GM12865 (cell line): ENCODE measurements at regions not wholly inside any gene's neighbourhood (a gene's known extent, or its start where the extent isn't known, plus 50 kb on each side); places are given as distances from the start of the nearest gene placed in this dataset.

Experiments
- DNase-seq: peaks from one replicate; pipeline ENCODE4 v3.0.0; 2010; ENCODE audit warnings: low read depth
- H3K4me3 ChIP-seq: 2 replicates; pipeline ENCODE4 v1.5.1; 2011; ENCODE audit warnings: mild to moderate bottlenecking, low read depth, low read length, control low read depth
- CTCF ChIP-seq: IDR thresholded peaks from 2 replicates; pipeline ENCODE4 v1.5.1; 2011; ENCODE audit warnings: low read length, control low read depth, low read depth, inconsistent platforms; ENCODE audit not compliant: insufficient read depth; ENCODE audit errors: missing control alignments

- no peak for TF ChIP-seq CTCF
- no peak overlapping the region for H3K4me3 ChIP-seq
- no peak for DNase-seq
These were observed 160.9 kb upstream of the PMEPA1 start for GRCh38 chr20:57870597-57871236.

- no peak for DNase-seq
- no peak for TF ChIP-seq CTCF
These were observed 160.1 kb upstream of the PMEPA1 start for GRCh38 chr20:57869951-57870315.

GRCh38 chr20:57869291-57869950, 159.6 kb upstream of the PMEPA1 start:
- TF ChIP-seq CTCF, result no peak
- H3K4me3 ChIP-seq, result no peak overlapping the region
- no peak for DNase-seq

More at GRCh38 chr20:57869951-57870315, 160.1 kb upstream of the PMEPA1 start:
- no peak overlapping the region for H3K4me3 ChIP-seq

GRCh38 chr20:57868310-57868709, 158.5 kb upstream of the PMEPA1 start:
- no peak for DNase-seq
- no peak overlapping the region for H3K4me3 ChIP-seq
- TF ChIP-seq CTCF, result no peak

GRCh38 chr20:57867807-57868206, 158.0 kb upstream of the PMEPA1 start:
- no peak overlapping the region for H3K4me3 ChIP-seq
- DNase-seq, result no peak
- no peak for TF ChIP-seq CTCF

- no peak for TF ChIP-seq CTCF
- H3K4me3 ChIP-seq, result no peak overlapping the region
- DNase-seq, result no peak
These were observed 157.5 kb upstream of the PMEPA1 start for GRCh38 chr20:57867181-57867803.
